Breast epithelium (tissue), 4 donors: ENCODE measurements at regions not wholly inside any gene's neighbourhood (a gene's known extent, or its start where the extent isn't known, plus 50 kb on each side); places are given as distances from the start of the nearest gene placed in this dataset.

ENCODE experiments used
- DNase-seq, 2 donors: peaks; one replicate each; pipeline ENCODE4 v3.0.0-alpha.2; 2019; ENCODE audit warnings: low spot score in 2 of 2
- H3K27ac ChIP-seq, 2 donors: fragments of 200-600 bp; sonication (generic) in 1 of 2; one replicate each; pipeline ENCODE4 v1.5.1; 2016 to 2019; ENCODE audit warnings: mild to moderate bottlenecking in 1 of 2
- H3K27me3 ChIP-seq, 2 donors: fragments of 200-600 bp; sonication (generic) in 1 of 2; one replicate each; pipeline versions ENCODE4 v1.5.1 to v1.6.0; 2017 to 2019; ENCODE audit warnings: control low read depth in 1 of 2, mild to moderate bottlenecking in 1 of 2
- H3K36me3 ChIP-seq: fragments of 200-600 bp; one replicate; pipeline ENCODE4 v1.5.1; 2019
- H3K4me1 ChIP-seq, 2 donors: fragments of 200-600 bp; sonication (generic); one replicate each; pipeline ENCODE4 v1.5.1; 2016 to 2019; ENCODE audit warnings: control low read depth in 1 of 2
- H3K4me3 ChIP-seq, 3 donors: fragments of 200-600 bp; sonication (generic); 1 replicate in 2 of 3; 2 replicates in 1 of 3; pipeline ENCODE4 v1.5.1; 2016 to 2019; ENCODE audit warnings: mild to moderate bottlenecking in 3 of 3, moderate library complexity in 2 of 3
- H3K9me3 ChIP-seq, 2 donors: fragments of 200-600 bp; sonication (generic) in 1 of 2; one replicate each; pipeline ENCODE4 v1.5.1; 2016 to 2019; ENCODE audit warnings: control low read depth in 1 of 2
- CTCF ChIP-seq, 3 donors: fragments of 450-650 bp; IDR thresholded peaks; one replicate each; pipeline ENCODE4 v1.5.1; 2016 to 2017; ENCODE audit warnings: antibody characterized with exemption in 3 of 3, mild to moderate bottlenecking in 3 of 3, moderate library complexity in 3 of 3
- POLR2A ChIP-seq: fragments of 450-650 bp; IDR thresholded peaks from one replicate; pipeline ENCODE4 v1.6.1; 2016; ENCODE audit warnings: antibody characterized with exemption, mild to moderate bottlenecking, moderate library complexity
- POLR2AphosphoS5 ChIP-seq, 3 donors: sonication (generic); formaldehyde crosslinking; IDR thresholded peaks; one replicate each; pipeline ENCODE4 v1.6.1; 2017; ENCODE audit warnings: antibody characterized with exemption in 3 of 3
- intact Hi-C: fragments of 100-400 bp; cut with DNase I; formaldehyde crosslinking; loops from one replicate; pipeline ENCODE4 v1.15.1; 2023; ENCODE audit warnings: low total_unique reads

GRCh38 chr2:16207611-16208010, 267.3 kb downstream of the MYCN start:
- intact Hi-C loops = loop anchor here (5.0 kb wide), 1 partner anchor 150 kb away; no protein-coding TSS in a partner anchor
- Histone ChIP-seq H3K27me3 (no peaks in the 10 kb centered on the region), H3K4me3 (no peak overlapping the region), H3K9me3 (no peaks in the 10 kb centered on the region), H3K27ac (no peak overlapping the region), H3K4me1 (no peaks in the 10 kb centered on the region), H3K36me3 (no peaks in the 10 kb centered on the region)
- no peak for TF ChIP-seq CTCF (IDR thresholded peaks at IDR 0.05)
- TF ChIP-seq POLR2A = no peak
- TF ChIP-seq POLR2AphosphoS5 (IDR thresholded peaks at IDR 0.05) = no peak
- DNase-seq = no peak

GRCh38 chr2:16207151-16207550, 266.8 kb downstream of the MYCN start:
- no peak overlapping the region for H3K4me3 ChIP-seq
- H3K9me3 ChIP-seq = no peaks in the 10 kb centered on the region
- intact Hi-C loops = loop anchor here (5.0 kb wide), 1 partner anchor 150 kb away; no protein-coding TSS in a partner anchor
- H3K36me3 ChIP-seq = no peaks in the 10 kb centered on the region
- H3K27ac ChIP-seq = no peak overlapping the region
- no peaks in the 10 kb centered on the region for H3K4me1 ChIP-seq
- no peak for DNase-seq
- no peaks in the 10 kb centered on the region for H3K27me3 ChIP-seq
- no peak for TF ChIP-seq POLR2AphosphoS5 (IDR thresholded peaks at IDR 0.05)
- no peak for TF ChIP-seq CTCF (IDR thresholded peaks at IDR 0.05)
- no peak for TF ChIP-seq POLR2A

- TF ChIP-seq POLR2A = no peak
- intact Hi-C loops = loop anchor here (5.0 kb wide), 1 partner anchor 149 kb away; no protein-coding TSS in a partner anchor
- H3K27ac ChIP-seq = no peak overlapping the region
- no peak for DNase-seq
- no peak overlapping the region for H3K4me3 ChIP-seq
- H3K9me3 ChIP-seq = no peaks in the 10 kb centered on the region
- no peaks in the 10 kb centered on the region for H3K4me1 ChIP-seq
- H3K27me3 ChIP-seq = no peaks in the 10 kb centered on the region
- no peaks in the 10 kb centered on the region for H3K36me3 ChIP-seq
Measured at GRCh38 chr2:16206191-16206944, 266.0 kb downstream of the MYCN start.

GRCh38 chr2:16205631-16206030, 265.3 kb downstream of the MYCN start:
- no peaks in the 10 kb centered on the region for H3K9me3 ChIP-seq
- no peak for DNase-seq
- intact Hi-C loops = loop anchor here (5.0 kb wide), 1 partner anchor 148 kb away; no protein-coding TSS in a partner anchor
- TF ChIP-seq CTCF (IDR thresholded peaks at IDR 0.05) = no peak
- no peak for TF ChIP-seq POLR2AphosphoS5 (IDR thresholded peaks at IDR 0.05)
- TF ChIP-seq POLR2A = no peak
- H3K4me3 ChIP-seq = no peak overlapping the region
- no peaks in the 10 kb centered on the region for H3K36me3 ChIP-seq
- no peaks in the 10 kb centered on the region for H3K27me3 ChIP-seq
- no peaks in the 10 kb centered on the region for H3K4me1 ChIP-seq
- H3K27ac ChIP-seq = no peak overlapping the region

- intact Hi-C loops = loop anchor here (5.0 kb wide), 1 partner anchor 148 kb away; no protein-coding TSS in a partner anchor
- DNase-seq = no peak
- no peak for TF ChIP-seq POLR2A
- Histone ChIP-seq H3K36me3 (no peaks in the 10 kb centered on the region), H3K4me3 (no peak overlapping the region), H3K9me3 (no peaks in the 10 kb centered on the region), H3K27ac (no peak overlapping the region), H3K4me1 (no peaks in the 10 kb centered on the region), H3K27me3 (no peaks in the 10 kb centered on the region)
Measured at GRCh38 chr2:16204886-16205620, 264.7 kb downstream of the MYCN start.

GRCh38 chr2:16204251-16204650, 263.9 kb downstream of the MYCN start:
- TF ChIP-seq POLR2A = no peak
- TF ChIP-seq POLR2AphosphoS5 (IDR thresholded peaks at IDR 0.05) = no peak
- TF ChIP-seq CTCF (IDR thresholded peaks at IDR 0.05) = no peak
- Histone ChIP-seq H3K4me1 (no peaks in the 10 kb centered on the region), H3K36me3 (no peaks in the 10 kb centered on the region), H3K27me3 (no peaks in the 10 kb centered on the region), H3K27ac (no peak overlapping the region), H3K4me3 (no peak overlapping the region), H3K9me3 (no peaks in the 10 kb centered on the region)
- intact Hi-C loops = no loop called here
- no peak for DNase-seq
